BE2C (cell line): ENCODE measurements at regions not wholly inside any gene's neighbourhood (a gene's known extent, or its start where the extent isn't known, plus 50 kb on each side); places are given as distances from the start of the nearest gene placed in this dataset.
"Not testable (repeated sequence)": the region's sequence is repeated elsewhere in the genome, so short reads cannot be mapped to it uniquely, and the experiment has no call there.

Experiments
- DNase-seq: peaks from one replicate; pipeline ENCODE4 v3.0.0-alpha.2; 2020
- H3K27me3 ChIP-seq: fragments of 250-450 bp; sonication (Bioruptor Pico); 2 replicates; pipeline ENCODE4 v1.5.1; 2020; ENCODE audit warnings: mild to moderate bottlenecking
- H3K36me3 ChIP-seq: fragments of 250-450 bp; sonication (Bioruptor Pico); 2 replicates; pipeline ENCODE4 v1.5.1; 2020; ENCODE audit warnings: mild to moderate bottlenecking
- H3K4me1 ChIP-seq: fragments of 250-450 bp; sonication (Bioruptor Pico); 2 replicates; pipeline ENCODE4 v1.5.1; 2020
- H3K4me3 ChIP-seq: 2 replicates; pipeline ENCODE4 v1.5.1; 2011; ENCODE audit warnings: low read depth, low read length
- H3K9me3 ChIP-seq: fragments of 250-450 bp; sonication (Bioruptor Pico); 2 replicates; pipeline ENCODE4 v1.5.1; 2020
- TF ChIP-seq, protein P1 (sequence below): IDR thresholded peaks from 2 replicates; pipeline ENCODE4 v1.5.1; 2012; ENCODE audit warnings: mild to moderate bottlenecking, low read depth, low read length

DNA sequence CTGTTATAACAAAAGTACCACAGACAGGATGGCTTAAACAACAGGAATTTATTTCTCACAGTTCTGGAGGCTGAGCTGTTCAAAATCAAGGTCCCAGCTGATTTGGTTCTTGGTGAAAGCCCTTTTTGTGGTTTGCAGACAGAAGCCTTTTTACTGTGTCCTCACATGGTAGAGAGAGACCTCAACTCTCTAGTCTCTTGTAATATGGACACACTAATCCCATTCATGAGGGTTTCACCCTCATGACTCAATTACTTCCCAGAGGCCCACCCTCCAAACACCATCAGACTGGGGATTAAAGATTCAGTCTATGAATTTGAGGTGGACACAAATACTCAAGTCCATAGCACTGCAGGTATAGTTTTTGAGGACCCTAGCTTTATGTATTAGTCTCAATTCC is 97.3 kb upstream of the WIPF3 start:
- H3K36me3 ChIP-seq, H3K27me3 ChIP-seq, H3K4me3 ChIP-seq, H3K9me3 ChIP-seq, DNase-seq, H3K4me1 ChIP-seq: not testable (repeated sequence)

DNA sequence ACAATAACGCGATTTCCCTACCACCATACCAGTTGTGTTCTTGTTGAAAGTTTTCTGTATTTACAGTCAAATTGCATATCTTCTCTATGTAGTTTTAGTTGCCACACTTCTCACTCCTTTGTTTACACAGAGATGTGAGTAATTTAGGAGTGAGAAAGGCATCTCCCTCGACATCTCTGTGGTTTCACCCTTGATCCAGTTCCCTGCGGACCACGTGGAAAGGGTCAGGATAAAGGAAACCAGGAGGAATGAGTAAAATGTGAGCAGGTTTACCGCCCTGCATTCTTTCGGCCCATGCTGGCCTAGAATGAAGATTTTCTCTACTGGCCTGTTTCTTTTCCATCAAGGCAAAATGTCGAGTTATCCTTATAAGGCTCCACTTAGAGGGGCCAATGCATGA is 83.2 kb upstream of the WIPF3 start:
- DNase-seq, H3K4me1 ChIP-seq, H3K36me3 ChIP-seq, H3K27me3 ChIP-seq, H3K4me3 ChIP-seq, H3K9me3 ChIP-seq: not testable (repeated sequence)

DNA sequence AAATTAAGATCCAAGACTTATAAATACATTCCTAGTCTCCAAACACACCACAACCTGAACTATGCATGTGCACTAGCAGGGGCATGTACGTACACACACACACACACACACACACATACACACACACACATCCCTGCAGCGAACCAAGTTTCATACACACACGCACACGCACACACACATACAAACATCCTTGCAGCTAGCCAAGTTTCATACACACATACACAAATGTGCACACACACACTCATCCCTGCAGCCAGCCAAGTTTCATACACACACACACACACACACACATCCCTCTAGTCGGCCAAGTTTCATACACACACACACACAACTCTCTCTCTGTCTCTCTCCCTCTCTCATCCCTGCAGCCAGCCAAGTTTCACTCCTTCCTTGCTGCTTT is 82.7 kb upstream of the WIPF3 start:
- no peak overlapping the region for H3K4me3 ChIP-seq
- no peaks in the 10 kb centered on the region for H3K27me3 ChIP-seq
- no peaks in the 10 kb centered on the region for H3K9me3 ChIP-seq
- H3K36me3 ChIP-seq, result no peaks in the 10 kb centered on the region
- DNase-seq, result no peak
- TF ChIP-seq, protein P1, sequence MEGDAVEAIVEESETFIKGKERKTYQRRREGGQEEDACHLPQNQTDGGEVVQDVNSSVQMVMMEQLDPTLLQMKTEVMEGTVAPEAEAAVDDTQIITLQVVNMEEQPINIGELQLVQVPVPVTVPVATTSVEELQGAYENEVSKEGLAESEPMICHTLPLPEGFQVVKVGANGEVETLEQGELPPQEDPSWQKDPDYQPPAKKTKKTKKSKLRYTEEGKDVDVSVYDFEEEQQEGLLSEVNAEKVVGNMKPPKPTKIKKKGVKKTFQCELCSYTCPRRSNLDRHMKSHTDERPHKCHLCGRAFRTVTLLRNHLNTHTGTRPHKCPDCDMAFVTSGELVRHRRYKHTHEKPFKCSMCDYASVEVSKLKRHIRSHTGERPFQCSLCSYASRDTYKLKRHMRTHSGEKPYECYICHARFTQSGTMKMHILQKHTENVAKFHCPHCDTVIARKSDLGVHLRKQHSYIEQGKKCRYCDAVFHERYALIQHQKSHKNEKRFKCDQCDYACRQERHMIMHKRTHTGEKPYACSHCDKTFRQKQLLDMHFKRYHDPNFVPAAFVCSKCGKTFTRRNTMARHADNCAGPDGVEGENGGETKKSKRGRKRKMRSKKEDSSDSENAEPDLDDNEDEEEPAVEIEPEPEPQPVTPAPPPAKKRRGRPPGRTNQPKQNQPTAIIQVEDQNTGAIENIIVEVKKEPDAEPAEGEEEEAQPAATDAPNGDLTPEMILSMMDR, result no peak
- H3K4me1 ChIP-seq, result no peaks in the 10 kb centered on the region

DNA sequence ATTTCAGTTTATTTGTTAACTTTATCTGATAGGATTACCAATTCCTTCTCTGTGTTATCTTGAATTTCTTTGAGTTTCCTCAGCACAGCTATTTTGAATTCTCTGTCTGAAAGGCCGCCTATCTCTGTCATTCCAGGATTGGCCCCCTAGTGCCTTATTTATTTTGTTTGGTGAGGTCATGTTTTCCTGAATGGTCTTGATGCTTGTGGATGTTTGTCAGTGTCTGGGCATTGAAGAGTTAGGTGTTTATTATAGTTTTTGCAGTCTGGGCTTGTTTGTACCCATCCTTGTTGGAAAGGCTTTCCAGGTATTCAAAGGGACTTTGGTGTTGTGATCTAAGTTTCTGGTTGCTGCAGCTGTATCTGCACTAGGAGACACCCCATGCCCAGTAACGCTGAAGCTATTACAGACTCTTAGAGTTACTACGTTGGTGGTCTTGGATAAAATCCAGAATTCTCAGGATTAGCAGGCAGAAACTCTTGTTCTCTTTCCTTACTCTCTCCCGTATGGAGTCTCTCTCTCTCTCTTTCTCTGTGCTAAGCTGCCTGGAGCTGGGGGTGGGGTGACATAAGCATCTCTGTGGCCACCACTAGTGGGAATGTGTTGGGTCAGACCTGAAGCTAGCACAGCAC is 76.7 kb upstream of the WIPF3 start:
- not testable (repeated sequence) for H3K4me3 ChIP-seq, H3K4me1 ChIP-seq, H3K9me3 ChIP-seq, H3K36me3 ChIP-seq, H3K27me3 ChIP-seq, DNase-seq

DNA sequence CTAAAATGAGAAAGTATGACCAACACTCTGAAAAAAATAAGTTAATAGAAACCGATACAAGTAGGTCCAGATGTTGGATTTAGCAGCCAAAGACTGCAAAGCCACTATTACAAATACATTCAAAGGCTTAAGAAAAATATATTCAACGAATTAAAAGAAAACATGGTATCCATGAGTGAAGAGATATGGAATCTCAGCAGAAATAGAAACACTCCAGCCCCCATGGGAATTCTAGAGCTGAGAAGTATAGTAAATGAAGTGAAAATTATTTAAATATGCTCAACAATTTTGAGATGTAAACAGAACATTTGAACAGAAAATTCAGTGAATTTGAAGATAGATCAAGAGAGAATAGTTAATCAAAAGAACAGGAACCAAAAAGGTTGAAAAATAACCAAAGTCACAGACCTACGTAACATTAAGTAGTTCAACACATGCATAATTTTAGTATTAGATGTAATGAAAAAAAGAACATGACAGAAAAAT is 72.0 kb upstream of the WIPF3 start:
- Histone ChIP-seq H3K27me3 (no peaks in the 10 kb centered on the region), H3K4me3 (no peak overlapping the region), H3K9me3 (no peaks in the 10 kb centered on the region), H3K4me1 (no peaks in the 10 kb centered on the region), H3K36me3 (no peaks in the 10 kb centered on the region)
- no peak for DNase-seq
- TF ChIP-seq, protein P1, result no peak

DNA sequence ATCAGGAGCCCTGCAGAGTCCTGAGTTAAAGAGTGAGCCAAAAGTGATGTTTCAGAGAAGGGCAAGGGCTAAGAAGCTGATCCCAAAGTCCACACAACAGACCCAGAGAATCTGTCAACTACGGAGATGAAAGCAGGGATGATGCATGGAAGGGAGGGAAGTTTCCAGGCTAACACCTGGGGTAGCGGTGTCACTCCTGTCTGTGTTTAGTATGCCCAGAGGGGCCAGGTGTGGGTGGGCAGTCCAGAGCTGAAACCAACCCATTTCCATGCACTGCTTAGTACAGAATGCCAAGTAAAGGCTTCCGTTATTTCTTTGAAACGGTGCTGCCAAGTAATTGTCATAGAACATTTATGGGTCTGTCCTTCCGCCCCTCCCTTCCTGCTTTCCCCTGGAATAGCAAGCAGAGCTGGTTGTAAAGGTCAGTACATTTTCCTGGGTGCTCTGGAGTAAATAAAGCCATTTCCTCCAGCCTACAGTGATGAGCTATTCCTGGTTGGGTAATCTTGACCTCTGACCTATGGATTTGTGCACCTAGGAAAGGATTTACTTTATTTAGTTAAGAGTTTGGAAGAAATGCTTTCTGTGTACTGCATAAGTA is 58.6 kb upstream of the WIPF3 start:
- not testable (repeated sequence) for H3K9me3 ChIP-seq, H3K4me3 ChIP-seq, DNase-seq, H3K36me3 ChIP-seq, H3K4me1 ChIP-seq, H3K27me3 ChIP-seq

DNA sequence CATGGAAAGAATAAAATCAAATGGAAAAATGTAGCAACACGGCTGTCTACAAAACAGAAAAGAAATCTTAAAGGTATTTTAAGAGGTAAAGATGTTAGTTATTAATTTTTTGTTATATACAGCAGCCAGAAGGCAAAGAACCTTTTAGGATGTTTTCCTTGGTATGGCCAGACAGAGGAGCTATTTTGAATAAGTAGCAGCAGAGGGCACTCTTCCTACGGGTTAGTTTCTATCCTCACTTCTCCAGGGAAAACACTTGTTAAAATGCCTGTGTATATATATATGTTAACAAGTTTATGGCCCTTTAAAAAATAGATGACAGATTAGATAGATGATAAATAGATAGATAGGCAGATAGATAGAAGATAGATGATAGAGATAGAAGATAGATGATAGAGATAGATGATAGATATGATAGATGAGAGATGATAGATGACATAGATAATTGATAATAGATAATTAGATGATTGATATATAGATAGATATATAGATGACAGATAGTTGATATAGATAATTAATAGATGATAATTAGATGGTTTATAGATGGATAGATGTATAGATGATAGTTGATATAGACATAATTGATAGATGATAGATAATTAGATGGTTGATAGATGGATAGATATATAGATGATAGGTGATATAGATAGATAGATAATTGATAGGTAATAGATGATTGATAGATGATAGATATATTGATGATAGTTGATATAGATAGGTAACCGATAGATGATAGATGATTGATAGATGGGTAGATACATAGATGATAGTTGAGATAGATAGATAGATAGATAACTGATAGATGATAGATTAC is 57.8 kb upstream of the WIPF3 start:
- Histone ChIP-seq H3K4me1 (no peaks in the 10 kb centered on the region), H3K9me3 (no peaks in the 10 kb centered on the region), H3K4me3 (no peak overlapping the region), H3K36me3 (no peaks in the 10 kb centered on the region), H3K27me3 (no peaks in the 10 kb centered on the region)
- TF ChIP-seq, protein P1, result peak; percentile 67
- DNase-seq, result no peak

DNA sequence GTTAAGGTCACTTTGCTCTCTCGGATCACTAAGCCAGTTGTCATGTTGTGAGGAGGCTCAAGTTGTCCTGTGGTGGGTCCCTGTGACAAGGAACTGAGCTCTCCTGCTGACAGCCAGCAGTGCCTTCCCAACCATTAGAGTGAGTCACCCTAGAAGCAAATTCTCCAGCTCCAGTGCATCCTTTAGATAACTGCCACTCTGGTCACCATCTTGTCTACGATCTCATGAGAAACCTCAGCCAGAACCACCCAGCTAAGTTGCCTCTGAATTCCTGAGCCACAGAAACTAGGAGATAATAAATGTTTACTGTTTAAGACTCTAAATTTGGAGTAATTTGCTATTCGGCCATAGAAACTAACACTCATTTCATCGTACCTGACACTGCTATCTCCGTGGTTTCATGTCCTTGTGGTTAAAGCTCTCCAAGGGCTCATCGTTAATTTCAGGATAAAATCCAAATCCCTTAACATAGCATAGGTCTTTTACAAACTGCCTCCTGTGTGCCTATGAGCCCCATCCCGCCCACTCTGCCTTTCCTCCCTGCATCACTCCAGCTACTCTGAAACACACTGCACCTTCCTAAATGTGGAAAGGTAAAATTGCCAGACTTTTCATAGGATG is 56.5 kb upstream of the WIPF3 start:
- Histone ChIP-seq H3K4me1 (no peaks in the 10 kb centered on the region), H3K36me3 (no peaks in the 10 kb centered on the region), H3K27me3 (no peaks in the 10 kb centered on the region), H3K9me3 (no peaks in the 10 kb centered on the region), H3K4me3 (no peak overlapping the region)
- DNase-seq, result no peak
- TF ChIP-seq, protein P1, result no peak

DNA sequence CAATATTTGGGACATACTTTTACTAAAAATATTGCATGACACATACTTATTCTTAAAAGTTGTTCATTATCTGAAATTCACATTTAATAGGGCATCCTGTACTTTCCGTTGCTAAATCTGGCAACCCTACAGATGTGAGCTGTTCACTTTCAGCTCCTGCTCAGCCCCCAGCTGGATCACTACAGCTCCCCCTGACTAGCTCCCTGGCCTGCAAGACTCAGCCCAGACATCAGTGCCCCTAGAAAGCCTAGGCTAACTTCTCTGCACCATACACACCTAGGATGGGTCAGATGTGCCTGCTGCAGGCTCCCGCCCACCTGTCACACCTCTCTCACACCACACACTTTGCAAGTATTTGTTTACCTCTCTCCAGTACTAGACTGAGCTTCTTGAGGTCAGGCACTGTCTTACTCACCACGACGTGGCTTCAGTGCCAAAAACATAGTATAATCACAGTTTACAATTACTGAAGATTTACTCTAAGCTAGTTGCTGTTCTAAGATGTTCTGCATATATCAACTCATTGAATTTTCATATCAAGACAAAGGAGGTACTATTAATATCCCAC is 55.9 kb upstream of the WIPF3 start:
- not testable (repeated sequence) for H3K27me3 ChIP-seq, H3K9me3 ChIP-seq, H3K36me3 ChIP-seq, H3K4me3 ChIP-seq, H3K4me1 ChIP-seq, DNase-seq

DNA sequence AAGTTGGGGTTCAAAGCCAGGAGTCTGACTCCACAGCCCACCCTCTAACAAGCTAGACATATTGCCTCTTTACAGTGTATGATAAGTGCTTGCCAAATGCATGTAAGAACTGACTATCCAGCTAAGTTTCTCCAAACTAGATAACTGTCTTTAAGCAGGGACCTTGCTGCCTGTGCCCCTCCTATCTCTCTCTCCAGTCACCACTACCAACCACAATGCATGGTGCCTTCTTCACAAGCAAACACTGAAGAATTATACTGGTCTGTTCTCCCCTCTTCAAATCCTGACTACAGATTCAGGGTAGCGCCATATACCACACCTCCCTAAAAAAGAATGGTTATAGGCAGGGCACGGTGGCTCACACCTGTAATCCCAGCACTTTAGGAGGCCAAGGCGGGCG is 55.3 kb upstream of the WIPF3 start:
- not testable (repeated sequence) for DNase-seq, H3K36me3 ChIP-seq, H3K27me3 ChIP-seq, H3K9me3 ChIP-seq, H3K4me3 ChIP-seq, H3K4me1 ChIP-seq
